ENCODE measurements at regions not wholly inside any gene's neighbourhood (a gene's known extent, or its start where the extent isn't known, plus 50 kb on each side); places are given as distances from the start of the nearest gene placed in this dataset.

- no peaks in the 10 kb centered on the region for H3K27me3 ChIP-seq (ENCODE audit: control insufficient read depth in 1 of 2, insufficient read depth in 2 of 2, low read length in 2 of 2)
- no peaks in the 10 kb centered on the region for H3K4me1 ChIP-seq (ENCODE audit: control insufficient read depth, insufficient read depth, low read length)
- H3K9me3 ChIP-seq (ENCODE audit: control insufficient read depth in 2 of 2, low read length in 2 of 2) = no peaks in the 10 kb centered on the region
- H3K27ac ChIP-seq (ENCODE audit: low read length) = no peak overlapping the region
- no peak overlapping the region for H3K9ac ChIP-seq (ENCODE audit: low read length in 2 of 2)
- no peaks in the 10 kb centered on the region for H3K36me3 ChIP-seq (ENCODE audit: control insufficient read depth in 2 of 2, insufficient read depth in 2 of 2, low read length in 2 of 2)
- no peak overlapping the region for H3K4me3 ChIP-seq (ENCODE audit: low read length in 2 of 2)
Observed at GRCh38 chr2:35035883-35036282, 1319.7 kb upstream of the CRIM1 start.

DNA sequence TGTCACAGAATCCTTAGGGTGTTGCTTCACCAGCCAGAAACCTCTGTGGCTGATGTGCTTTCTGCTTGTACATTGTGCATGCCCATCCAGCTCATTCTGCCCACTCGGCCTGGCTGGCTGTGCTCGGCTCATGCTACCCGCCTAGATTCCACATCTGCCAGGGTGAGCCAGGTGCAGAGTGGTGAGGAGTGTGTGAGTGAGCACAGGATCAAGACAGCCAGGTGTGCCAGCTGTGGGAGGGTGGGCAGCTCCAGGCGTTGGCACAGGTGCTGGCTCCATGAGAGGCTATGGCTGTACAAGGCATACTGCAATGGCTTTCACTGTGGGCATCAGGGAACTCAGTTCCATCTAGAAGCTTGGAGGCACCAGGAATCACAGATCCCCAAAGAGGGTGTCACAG lies 1321.8 kb upstream of the CRIM1 start:
- no peaks in the 10 kb centered on the region for H3K36me3 ChIP-seq (ENCODE audit: control insufficient read depth in 2 of 2, insufficient read depth in 2 of 2, low read length in 2 of 2)
- H3K4me1 ChIP-seq (ENCODE audit: control insufficient read depth, insufficient read depth, low read length) = no peaks in the 10 kb centered on the region
- no peaks in the 10 kb centered on the region for H3K27me3 ChIP-seq (ENCODE audit: control insufficient read depth in 1 of 2, insufficient read depth in 2 of 2, low read length in 2 of 2)
- no peak overlapping the region for H3K27ac ChIP-seq (ENCODE audit: low read length)
- H3K4me3 ChIP-seq (ENCODE audit: low read length in 2 of 2) = no peak overlapping the region
- no peaks in the 10 kb centered on the region for H3K9me3 ChIP-seq (ENCODE audit: control insufficient read depth in 2 of 2, low read length in 2 of 2)
- no peak overlapping the region for H3K9ac ChIP-seq (ENCODE audit: low read length in 2 of 2)

DNA sequence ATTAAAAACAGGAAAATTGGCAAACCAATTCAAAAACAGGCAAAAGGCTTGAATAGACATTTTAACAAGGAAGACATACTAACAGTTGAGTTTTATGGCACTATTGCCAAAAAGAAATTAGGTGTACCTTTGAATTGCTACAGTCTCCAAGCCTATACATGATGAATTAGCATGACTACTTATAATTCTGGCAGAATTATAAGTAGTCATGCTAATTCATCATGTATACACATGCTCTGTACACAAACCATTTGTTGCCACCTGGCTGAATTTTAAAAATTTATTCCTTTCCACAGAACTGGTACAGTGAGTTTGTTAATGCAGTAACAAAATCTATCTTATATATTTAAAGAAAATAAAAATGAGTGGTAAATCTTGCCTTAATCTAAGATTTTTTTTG lies 1332.0 kb upstream of the CRIM1 start:
- H3K4me3 ChIP-seq (ENCODE audit: low read length in 2 of 2) = no peak overlapping the region
- no peaks in the 10 kb centered on the region for H3K36me3 ChIP-seq (ENCODE audit: control insufficient read depth in 2 of 2, insufficient read depth in 2 of 2, low read length in 2 of 2)
- H3K4me1 ChIP-seq (ENCODE audit: control insufficient read depth, insufficient read depth, low read length) = no peaks in the 10 kb centered on the region
- H3K27me3 ChIP-seq (ENCODE audit: control insufficient read depth in 1 of 2, insufficient read depth in 2 of 2, low read length in 2 of 2) = no peaks in the 10 kb centered on the region
- peaks cover 0 to 3% of the 10 kb centered on the region in 2 donors for H3K9me3 ChIP-seq (ENCODE audit: control insufficient read depth in 2 of 2, low read length in 2 of 2)
- no peak overlapping the region for H3K27ac ChIP-seq (ENCODE audit: low read length)
- no peak overlapping the region for H3K9ac ChIP-seq (ENCODE audit: low read length in 2 of 2)

DNA sequence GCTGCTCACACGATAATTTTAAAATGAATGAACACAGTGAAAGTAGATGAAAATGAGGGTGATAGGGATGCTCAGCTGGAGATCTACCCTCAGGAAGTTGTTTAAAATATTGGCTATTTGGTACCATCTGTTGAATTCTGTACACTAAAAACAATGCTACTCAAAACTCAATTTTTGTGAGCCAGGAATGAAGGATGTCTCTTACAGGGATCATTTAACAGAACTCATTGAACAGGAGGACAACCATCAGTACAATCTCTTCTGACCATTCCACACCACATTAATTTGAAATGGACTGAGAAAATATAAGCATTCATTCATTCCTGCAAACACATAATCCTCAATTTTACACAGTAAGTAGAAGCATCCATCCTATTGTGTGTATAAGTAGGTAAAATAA lies 1355.1 kb upstream of the CRIM1 start:
- Histone ChIP-seq H3K4me1 (ENCODE audit: control insufficient read depth, insufficient read depth, low read length) (no peaks in the 10 kb centered on the region), H3K27me3 (ENCODE audit: control insufficient read depth in 1 of 2, insufficient read depth in 2 of 2, low read length in 2 of 2) (no peaks in the 10 kb centered on the region), H3K4me3 (ENCODE audit: low read length in 2 of 2) (no peak overlapping the region), H3K27ac (ENCODE audit: low read length) (no peak overlapping the region), H3K9ac (ENCODE audit: low read length in 2 of 2) (no peak overlapping the region), H3K9me3 (ENCODE audit: control insufficient read depth in 2 of 2, low read length in 2 of 2) (no peaks in the 10 kb centered on the region), H3K36me3 (ENCODE audit: control insufficient read depth in 2 of 2, insufficient read depth in 2 of 2, low read length in 2 of 2) (no peaks in the 10 kb centered on the region)

- H3K36me3 ChIP-seq (ENCODE audit: control insufficient read depth in 2 of 2, insufficient read depth in 2 of 2, low read length in 2 of 2) = no peaks in the 10 kb centered on the region
- H3K27ac ChIP-seq (ENCODE audit: low read length) = no peak overlapping the region
- H3K9me3 ChIP-seq (ENCODE audit: control insufficient read depth in 2 of 2, low read length in 2 of 2) = no peaks in the 10 kb centered on the region
Observed at GRCh38 chr2:34998741-34999140, 1356.8 kb upstream of the CRIM1 start.

DNA sequence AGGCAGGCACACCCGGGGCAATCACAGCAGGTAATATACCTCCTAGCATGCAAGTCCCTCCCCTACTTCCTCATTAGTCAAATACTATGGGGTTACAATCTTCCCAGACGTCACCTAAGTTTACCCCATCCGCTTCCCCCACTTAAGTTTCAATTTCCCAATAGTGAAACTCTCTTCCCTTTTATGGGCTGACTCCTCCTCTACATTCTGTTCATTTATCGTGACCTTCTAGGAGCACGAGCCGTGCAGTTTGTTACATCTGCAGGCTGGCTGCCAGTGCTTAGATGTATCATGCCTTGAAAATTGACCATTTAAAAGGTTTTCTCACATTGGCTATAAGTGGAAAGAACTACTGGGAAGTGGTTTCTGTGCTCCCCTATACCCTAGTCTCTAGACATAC lies 1357.8 kb upstream of the CRIM1 start:
- Histone ChIP-seq H3K4me1 (ENCODE audit: control insufficient read depth, insufficient read depth, low read length) (no peaks in the 10 kb centered on the region), H3K36me3 (ENCODE audit: control insufficient read depth in 2 of 2, insufficient read depth in 2 of 2, low read length in 2 of 2) (no peaks in the 10 kb centered on the region), H3K9me3 (ENCODE audit: control insufficient read depth in 2 of 2, low read length in 2 of 2) (no peaks in the 10 kb centered on the region), H3K27ac (ENCODE audit: low read length) (no peak overlapping the region), H3K4me3 (ENCODE audit: low read length in 2 of 2) (no peak overlapping the region), H3K27me3 (ENCODE audit: control insufficient read depth in 1 of 2, insufficient read depth in 2 of 2, low read length in 2 of 2) (no peaks in the 10 kb centered on the region), H3K9ac (ENCODE audit: low read length in 2 of 2) (no peak overlapping the region)

More at GRCh38 chr2:34998741-34999140, 1356.8 kb upstream of the CRIM1 start:
- Histone ChIP-seq H3K27me3 (ENCODE audit: control insufficient read depth in 1 of 2, insufficient read depth in 2 of 2, low read length in 2 of 2) (no peaks in the 10 kb centered on the region), H3K4me1 (ENCODE audit: control insufficient read depth, insufficient read depth, low read length) (no peaks in the 10 kb centered on the region), H3K4me3 (ENCODE audit: low read length in 2 of 2) (no peak overlapping the region), H3K9ac (ENCODE audit: low read length in 2 of 2) (no peak overlapping the region)

DNA sequence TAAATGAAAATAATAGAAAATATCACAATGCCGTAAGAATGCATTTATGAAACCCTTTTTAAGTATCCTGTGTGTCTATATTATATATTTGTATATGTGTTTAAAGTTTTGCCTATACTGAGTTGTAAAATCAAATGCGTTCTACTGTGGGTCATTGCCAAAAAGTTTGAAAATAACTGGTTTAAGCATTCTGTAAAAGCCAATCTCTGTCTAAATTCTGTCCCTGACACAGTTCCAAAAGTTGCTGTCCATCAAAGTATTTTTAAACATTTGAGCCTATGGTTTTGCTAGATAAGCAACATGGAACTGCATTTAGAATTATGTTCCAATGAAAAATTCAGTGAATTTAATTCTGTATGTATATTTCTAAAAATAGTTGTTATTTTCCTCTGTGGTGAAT lies 1360.4 kb upstream of the CRIM1 start:
- Histone ChIP-seq H3K9ac (ENCODE audit: low read length in 2 of 2) (no peak overlapping the region), H3K9me3 (ENCODE audit: control insufficient read depth in 2 of 2, low read length in 2 of 2) (no peaks in the 10 kb centered on the region), H3K4me1 (ENCODE audit: control insufficient read depth, insufficient read depth, low read length) (no peaks in the 10 kb centered on the region), H3K4me3 (ENCODE audit: low read length in 2 of 2) (no peak overlapping the region), H3K27me3 (ENCODE audit: control insufficient read depth in 1 of 2, insufficient read depth in 2 of 2, low read length in 2 of 2) (no peaks in the 10 kb centered on the region), H3K27ac (ENCODE audit: low read length) (no peak overlapping the region), H3K36me3 (ENCODE audit: control insufficient read depth in 2 of 2, insufficient read depth in 2 of 2, low read length in 2 of 2) (no peaks in the 10 kb centered on the region)

DNA sequence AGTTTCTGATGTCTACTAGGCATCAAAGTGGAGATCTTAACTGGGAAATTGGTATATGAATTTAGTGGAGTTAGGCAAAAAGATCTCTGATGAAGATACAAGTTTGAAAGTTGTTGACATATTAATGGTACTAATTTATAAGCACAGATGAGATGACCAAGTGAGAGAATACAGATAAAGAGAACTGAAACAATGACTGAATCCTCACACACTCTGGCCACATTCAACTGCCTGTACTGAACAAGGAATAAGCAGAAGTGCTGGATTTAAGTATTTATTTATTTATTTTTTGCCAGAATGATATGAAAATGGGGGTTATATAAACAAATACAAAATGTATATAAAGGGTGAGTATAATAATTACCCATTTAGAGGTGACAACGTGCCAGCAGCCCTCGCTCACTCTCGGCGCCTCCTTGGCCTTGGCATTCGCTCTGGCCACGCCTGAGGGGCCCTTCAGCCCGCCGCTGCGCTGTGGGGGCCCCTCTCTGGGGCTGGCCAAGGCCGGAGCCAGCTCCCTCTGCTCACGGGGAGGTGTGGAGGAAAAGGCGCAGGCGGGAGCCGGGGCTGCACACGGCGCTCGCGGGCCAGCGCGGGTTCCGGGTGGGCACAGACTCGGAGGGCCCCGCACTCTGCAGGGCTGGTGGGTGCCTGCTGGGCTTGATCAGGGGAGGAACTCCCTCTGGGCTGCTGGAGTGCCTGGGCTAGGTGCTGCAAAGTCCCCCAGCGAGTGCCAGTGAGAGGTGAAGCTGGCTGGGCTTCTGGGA lies 1363.9 kb upstream of the CRIM1 start:
- Histone ChIP-seq H3K4me3 (ENCODE audit: low read length in 2 of 2) (no peak overlapping the region), H3K27me3 (ENCODE audit: control insufficient read depth in 1 of 2, insufficient read depth in 2 of 2, low read length in 2 of 2) (no peaks in the 10 kb centered on the region), H3K9ac (ENCODE audit: low read length in 2 of 2) (no peak overlapping the region), H3K36me3 (ENCODE audit: control insufficient read depth in 2 of 2, insufficient read depth in 2 of 2, low read length in 2 of 2) (no peaks in the 10 kb centered on the region), H3K9me3 (ENCODE audit: control insufficient read depth in 2 of 2, low read length in 2 of 2) (no peaks in the 10 kb centered on the region), H3K27ac (ENCODE audit: low read length) (no peak overlapping the region), H3K4me1 (ENCODE audit: control insufficient read depth, insufficient read depth, low read length) (no peaks in the 10 kb centered on the region)

DNA sequence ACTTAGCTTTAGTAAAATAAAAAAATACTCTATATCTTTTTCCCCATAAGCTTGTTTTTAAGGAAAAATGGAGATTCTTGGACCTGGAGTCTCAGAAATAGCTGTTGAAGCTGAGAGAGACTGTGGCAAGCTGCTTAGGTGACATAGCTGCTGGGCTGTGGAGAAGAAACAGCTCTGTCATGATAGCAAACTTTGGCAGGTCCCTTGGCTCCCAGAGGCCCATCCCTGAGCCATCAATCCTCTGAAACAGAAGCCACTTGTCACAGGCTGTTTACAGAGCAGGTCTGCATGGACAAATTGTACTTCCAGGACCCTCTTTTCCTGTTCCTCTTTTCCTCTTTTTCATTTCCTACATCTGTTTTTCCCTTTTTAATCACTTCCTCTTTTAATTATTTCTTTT lies 1370.1 kb upstream of the CRIM1 start:
- no peak overlapping the region for H3K27ac ChIP-seq (ENCODE audit: low read length)
- H3K9ac ChIP-seq (ENCODE audit: low read length in 2 of 2) = no peak overlapping the region
- no peaks in the 10 kb centered on the region for H3K4me1 ChIP-seq (ENCODE audit: control insufficient read depth, insufficient read depth, low read length)
- H3K9me3 ChIP-seq (ENCODE audit: control insufficient read depth in 2 of 2, low read length in 2 of 2) = no peaks in the 10 kb centered on the region
- H3K27me3 ChIP-seq (ENCODE audit: control insufficient read depth in 1 of 2, insufficient read depth in 2 of 2, low read length in 2 of 2) = no peaks in the 10 kb centered on the region
- no peak overlapping the region for H3K4me3 ChIP-seq (ENCODE audit: low read length in 2 of 2)
- H3K36me3 ChIP-seq (ENCODE audit: control insufficient read depth in 2 of 2, insufficient read depth in 2 of 2, low read length in 2 of 2) = no peaks in the 10 kb centered on the region

DNA sequence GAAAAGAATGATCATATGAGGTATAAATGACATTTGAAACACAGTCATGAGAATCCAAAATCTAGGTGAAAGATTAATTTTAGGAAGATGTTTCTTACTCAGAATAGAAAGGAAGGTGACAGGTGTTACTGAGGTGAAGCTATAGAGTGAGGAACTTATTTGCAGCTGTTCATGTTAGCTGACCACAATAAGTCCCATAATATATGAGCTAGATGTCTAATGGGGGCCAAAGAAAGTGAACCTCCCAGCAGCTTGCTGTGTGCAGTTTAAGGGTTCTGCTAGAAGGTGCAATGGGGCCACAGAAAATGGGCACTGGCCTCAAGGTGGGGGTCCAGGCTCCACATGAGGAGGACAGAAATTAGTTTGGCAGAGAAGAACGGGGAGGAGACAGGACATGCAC lies 1374.9 kb upstream of the CRIM1 start:
- Histone ChIP-seq H3K9ac (ENCODE audit: low read length in 2 of 2) (no peak overlapping the region), H3K4me1 (ENCODE audit: control insufficient read depth, insufficient read depth, low read length) (no peaks in the 10 kb centered on the region), H3K36me3 (ENCODE audit: control insufficient read depth in 2 of 2, insufficient read depth in 2 of 2, low read length in 2 of 2) (no peaks in the 10 kb centered on the region), H3K27me3 (ENCODE audit: control insufficient read depth in 1 of 2, insufficient read depth in 2 of 2, low read length in 2 of 2) (no peaks in the 10 kb centered on the region), H3K27ac (ENCODE audit: low read length) (no peak overlapping the region), H3K9me3 (ENCODE audit: control insufficient read depth in 2 of 2, low read length in 2 of 2) (no peaks in the 10 kb centered on the region), H3K4me3 (ENCODE audit: low read length in 2 of 2) (no peak overlapping the region)

DNA sequence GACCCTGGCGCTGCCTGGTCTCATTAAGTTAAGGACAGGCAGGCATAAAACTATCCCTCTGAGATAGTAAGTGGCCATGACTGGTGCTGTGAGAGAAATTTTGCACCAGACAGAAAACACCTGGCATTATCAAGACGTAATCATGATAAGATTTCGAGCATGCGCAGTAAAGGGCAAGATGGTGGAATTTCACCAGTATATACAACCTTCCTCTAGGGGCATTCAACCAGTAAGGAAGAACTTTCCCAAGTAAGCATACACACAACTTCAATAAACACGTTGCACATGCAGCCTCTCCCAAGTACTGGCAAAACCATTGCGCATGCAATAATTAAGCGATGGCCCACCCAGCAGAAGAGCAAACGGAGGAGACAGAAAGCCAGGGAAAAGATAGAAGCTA lies 1376.4 kb upstream of the CRIM1 start:
- Histone ChIP-seq H3K36me3 (ENCODE audit: control insufficient read depth in 2 of 2, insufficient read depth in 2 of 2, low read length in 2 of 2) (no peaks in the 10 kb centered on the region), H3K9ac (ENCODE audit: low read length in 2 of 2) (no peak overlapping the region)

More for the DNA sequence above, 1376.4 kb upstream of the CRIM1 start:
- H3K9me3 ChIP-seq (ENCODE audit: control insufficient read depth in 2 of 2, low read length in 2 of 2) = no peaks in the 10 kb centered on the region
- H3K27ac ChIP-seq (ENCODE audit: low read length) = no peak overlapping the region
- H3K4me3 ChIP-seq (ENCODE audit: low read length in 2 of 2) = no peak overlapping the region
- no peaks in the 10 kb centered on the region for H3K4me1 ChIP-seq (ENCODE audit: control insufficient read depth, insufficient read depth, low read length)
- no peaks in the 10 kb centered on the region for H3K27me3 ChIP-seq (ENCODE audit: control insufficient read depth in 1 of 2, insufficient read depth in 2 of 2, low read length in 2 of 2)
